Activated CD4-positive, alpha-beta memory T cell treated with anti-CD3 and anti-CD28 coated beads for 36 hours (primary cell): ENCODE measurements at regions not wholly inside any gene's neighbourhood (a gene's known extent, or its start where the extent isn't known, plus 50 kb on each side); places are given as distances from the start of the nearest gene placed in this dataset.

Source experiments
- CTCF ChIA-PET: fragments of 350-600 bp; sonication (Branson Sonifier 250); formaldehyde crosslinking; loops from one replicate; lab custom pipeline; 2021; ENCODE audit warnings: antibody characterized with exemption, inconsistent platforms; lab: Charles Lee
- POLR2A ChIA-PET: fragments of 350-600 bp; sonication (Branson Sonifier 250); formaldehyde crosslinking; loops from one replicate; lab custom pipeline; 2021; ENCODE audit warnings: antibody characterized with exemption; lab: Charles Lee
- DNase-seq: peaks from one replicate; pipeline ENCODE4 v3.0.0-alpha.2; 2020
- H3K27ac Mint-ChIP-seq: one replicate; pipeline ENCODE4 v1.8.0; 2021; ENCODE audit warnings: mixed read lengths
- H3K27me3 Mint-ChIP-seq: one replicate; pipeline ENCODE4 v1.8.0; 2021; ENCODE audit warnings: mixed read lengths
- H3K36me3 Mint-ChIP-seq: one replicate; pipeline ENCODE4 v1.8.0; 2021; ENCODE audit warnings: mixed read lengths
- H3K4me1 Mint-ChIP-seq: one replicate; pipeline ENCODE4 v1.8.0; 2021; ENCODE audit warnings: low read depth, mixed read lengths
- H3K4me3 Mint-ChIP-seq: one replicate; pipeline ENCODE4 v1.8.0; 2021; ENCODE audit warnings: mild to moderate bottlenecking, mixed read lengths
- H3K9me3 Mint-ChIP-seq: one replicate; pipeline ENCODE4 v1.8.0; 2021; ENCODE audit warnings: mixed read lengths
- intact Hi-C: fragments of 100-400 bp; cut with micrococcal nuclease; formaldehyde crosslinking; loops from one replicate; pipeline ENCODE4 v1.15.1; 2023

- H3K36me3 Mint-ChIP-seq = no peaks in the 10 kb centered on the region
- POLR2A ChIA-PET = no interaction called here
- no peak overlapping the region for H3K27ac Mint-ChIP-seq
- peaks cover 3% of the 10 kb centered on the region for H3K27me3 Mint-ChIP-seq
- DNase-seq = no peak
- H3K4me1 Mint-ChIP-seq = no peaks in the 10 kb centered on the region
- intact Hi-C loops = no loop called here
- H3K4me3 Mint-ChIP-seq = no peak overlapping the region
- no peaks in the 10 kb centered on the region for H3K9me3 Mint-ChIP-seq
- CTCF ChIA-PET = no interaction called here
These were observed 97.3 kb upstream of the MAFB start for GRCh38 chr20:40786336-40786735.

DNA sequence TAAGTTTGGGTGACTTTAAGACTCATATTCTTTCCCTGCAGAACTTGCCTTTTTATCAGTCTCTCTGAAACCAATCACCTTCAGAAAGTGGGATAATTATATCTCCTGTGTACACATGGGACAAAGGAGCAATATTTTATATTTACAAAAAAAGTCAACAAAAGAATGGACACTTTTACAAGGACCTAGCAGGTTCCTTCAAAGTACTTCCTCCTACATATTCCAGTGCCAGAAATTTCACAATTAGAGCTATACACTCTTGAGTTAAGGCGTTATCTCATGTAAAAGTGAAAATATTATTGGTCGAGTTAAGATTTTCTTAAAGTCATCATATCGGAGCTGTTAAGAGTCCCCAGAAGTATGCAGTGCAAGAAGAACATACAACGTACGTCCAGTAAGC lies 98.9 kb upstream of the MAFB start:
- ChIA-PET POLR2A (no interaction called here), CTCF (interaction anchor here (1.3 kb wide), 1 partner anchor 175 kb away, joined by 4 read pairs; no protein-coding TSS in a partner anchor)
- H3K27ac Mint-ChIP-seq = no peak overlapping the region
- DNase-seq = no peak
- no peaks in the 10 kb centered on the region for H3K36me3 Mint-ChIP-seq
- intact Hi-C loops = no loop called here
- peaks cover 3% of the 10 kb centered on the region for H3K27me3 Mint-ChIP-seq
- no peak overlapping the region for H3K4me3 Mint-ChIP-seq
- no peaks in the 10 kb centered on the region for H3K9me3 Mint-ChIP-seq
- H3K4me1 Mint-ChIP-seq = no peaks in the 10 kb centered on the region

DNA sequence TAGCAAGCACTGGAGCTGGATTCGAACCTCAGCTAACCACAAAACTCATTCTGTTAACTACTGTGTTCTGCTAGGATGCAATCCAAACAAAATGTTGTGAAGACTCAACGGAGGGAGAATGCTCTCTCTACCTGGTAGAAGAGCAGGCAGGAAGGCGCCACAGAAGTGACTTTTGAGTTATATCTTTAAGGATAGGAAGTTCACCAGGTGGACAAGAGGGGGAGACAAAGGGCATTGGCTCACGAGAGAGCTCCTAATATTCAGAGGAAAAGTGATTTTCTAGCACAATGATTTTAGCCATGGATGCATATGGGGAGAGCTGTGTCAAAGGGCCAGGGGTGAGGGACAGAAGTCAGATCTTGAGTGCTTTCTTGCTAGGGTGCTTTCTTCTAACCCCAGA lies 108.4 kb upstream of the MAFB start:
- Mint-ChIP-seq H3K4me1 (no peaks in the 10 kb centered on the region), H3K4me3 (no peak overlapping the region), H3K9me3 (no peaks in the 10 kb centered on the region), H3K27ac (no peak overlapping the region), H3K27me3 (peaks cover 2% of the 10 kb centered on the region), H3K36me3 (no peaks in the 10 kb centered on the region)
- no peak for DNase-seq
- intact Hi-C loops = loop anchor here (1.0 kb wide), 1 partner anchor 166 kb away; no protein-coding TSS in a partner anchor
- ChIA-PET CTCF (interaction anchor here (1.5 to 1.6 kb wide), 3 partner anchors 56 to 166 kb away, joined by 4 to 18 read pairs (median 4); no protein-coding TSS in a partner anchor), POLR2A (no interaction called here)

DNA sequence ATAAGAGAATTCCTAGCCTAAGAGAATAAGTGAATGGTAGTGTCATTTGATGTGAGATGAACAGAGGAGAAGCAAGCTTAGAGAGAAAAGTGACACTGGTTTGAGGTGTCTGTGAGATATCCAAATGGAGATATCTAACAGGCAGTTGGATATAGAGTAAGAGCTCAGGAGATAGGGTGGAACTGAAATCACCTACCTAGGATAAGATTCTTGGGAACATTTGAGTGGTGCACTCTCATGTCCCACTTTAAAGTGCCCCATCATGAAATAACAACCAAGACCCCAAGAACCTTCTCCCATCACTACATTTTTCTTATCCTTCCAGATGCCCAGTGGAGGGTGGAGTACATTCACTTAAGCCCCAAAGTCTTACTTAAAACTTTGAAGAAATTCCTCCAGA lies 109.0 kb upstream of the MAFB start:
- H3K4me1 Mint-ChIP-seq = no peaks in the 10 kb centered on the region
- intact Hi-C loops = no loop called here
- peaks cover 2% of the 10 kb centered on the region for H3K27me3 Mint-ChIP-seq
- CTCF ChIA-PET = interaction anchor here (1.5 to 1.6 kb wide), 3 partner anchors 57 to 165 kb away, joined by 4 to 18 read pairs (median 4); no protein-coding TSS in a partner anchor
- no peak overlapping the region for H3K27ac Mint-ChIP-seq
- DNase-seq = no peak
- H3K9me3 Mint-ChIP-seq = no peaks in the 10 kb centered on the region
- H3K36me3 Mint-ChIP-seq = no peaks in the 10 kb centered on the region
- POLR2A ChIA-PET = no interaction called here
- no peak overlapping the region for H3K4me3 Mint-ChIP-seq

- no peaks in the 10 kb centered on the region for H3K4me1 Mint-ChIP-seq
- CTCF ChIA-PET = no interaction called here
- H3K9me3 Mint-ChIP-seq = no peaks in the 10 kb centered on the region
- POLR2A ChIA-PET = no interaction called here
- peaks cover 5% of the 10 kb centered on the region for H3K27me3 Mint-ChIP-seq
- DNase-seq = no peak
- intact Hi-C loops = no loop called here
- no peak overlapping the region for H3K4me3 Mint-ChIP-seq
- no peak overlapping the region for H3K27ac Mint-ChIP-seq
- no peaks in the 10 kb centered on the region for H3K36me3 Mint-ChIP-seq
These were observed 113.8 kb upstream of the MAFB start for GRCh38 chr20:40802886-40803285.

DNA sequence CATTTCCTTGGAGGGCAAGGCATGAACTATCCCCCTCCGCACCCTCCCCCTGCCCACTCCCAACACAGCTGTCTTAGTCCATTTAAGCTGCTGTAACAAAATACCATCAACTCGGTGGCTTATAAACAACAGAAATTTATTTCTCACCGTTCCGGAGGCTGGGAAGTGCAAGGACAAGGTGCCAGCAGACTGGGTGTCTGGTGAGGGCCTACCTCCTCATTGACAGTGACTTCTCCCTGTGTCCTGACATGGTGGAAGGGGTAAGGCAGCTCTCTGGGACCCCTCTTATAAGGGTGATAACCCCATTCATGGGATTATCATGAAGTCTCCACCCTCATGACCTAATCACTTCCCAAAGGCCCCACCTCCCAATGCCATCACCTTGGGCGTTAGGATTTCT lies 114.3 kb upstream of the MAFB start:
- no peak overlapping the region for H3K27ac Mint-ChIP-seq
- POLR2A ChIA-PET = no interaction called here
- no peak overlapping the region for H3K4me3 Mint-ChIP-seq
- no peaks in the 10 kb centered on the region for H3K9me3 Mint-ChIP-seq
- DNase-seq = no peak
- H3K36me3 Mint-ChIP-seq = no peaks in the 10 kb centered on the region
- H3K4me1 Mint-ChIP-seq = no peaks in the 10 kb centered on the region
- H3K27me3 Mint-ChIP-seq = peaks cover 5% of the 10 kb centered on the region
- CTCF ChIA-PET = no interaction called here
- intact Hi-C loops = no loop called here

DNA sequence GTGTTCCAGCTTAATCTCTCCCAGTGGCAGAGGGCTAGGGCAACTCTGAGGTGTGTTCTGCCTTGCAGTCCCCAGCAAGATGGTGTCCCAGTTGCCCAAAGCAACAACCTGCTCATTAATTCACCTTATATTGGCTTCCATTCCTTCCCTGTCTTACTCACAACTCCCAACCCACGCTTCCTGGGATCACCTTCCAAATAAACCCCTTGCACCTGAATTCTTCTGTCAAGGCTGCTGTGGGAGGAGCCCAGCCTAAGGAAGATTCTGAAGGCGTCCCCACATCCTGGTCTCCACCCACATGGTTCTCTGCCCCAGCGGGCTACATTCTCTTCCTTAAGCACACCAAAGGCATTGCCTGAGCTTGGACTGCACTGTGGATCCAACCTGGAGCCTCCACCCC lies 116.6 kb upstream of the MAFB start:
- H3K36me3 Mint-ChIP-seq = no peaks in the 10 kb centered on the region
- no peaks in the 10 kb centered on the region for H3K4me1 Mint-ChIP-seq
- H3K27me3 Mint-ChIP-seq = peaks cover 5% of the 10 kb centered on the region
- POLR2A ChIA-PET = no interaction called here
- H3K9me3 Mint-ChIP-seq = no peaks in the 10 kb centered on the region
- intact Hi-C loops = no loop called here
- CTCF ChIA-PET = no interaction called here
- H3K27ac Mint-ChIP-seq = no peak overlapping the region
- DNase-seq = no peak
- no peak overlapping the region for H3K4me3 Mint-ChIP-seq

DNA sequence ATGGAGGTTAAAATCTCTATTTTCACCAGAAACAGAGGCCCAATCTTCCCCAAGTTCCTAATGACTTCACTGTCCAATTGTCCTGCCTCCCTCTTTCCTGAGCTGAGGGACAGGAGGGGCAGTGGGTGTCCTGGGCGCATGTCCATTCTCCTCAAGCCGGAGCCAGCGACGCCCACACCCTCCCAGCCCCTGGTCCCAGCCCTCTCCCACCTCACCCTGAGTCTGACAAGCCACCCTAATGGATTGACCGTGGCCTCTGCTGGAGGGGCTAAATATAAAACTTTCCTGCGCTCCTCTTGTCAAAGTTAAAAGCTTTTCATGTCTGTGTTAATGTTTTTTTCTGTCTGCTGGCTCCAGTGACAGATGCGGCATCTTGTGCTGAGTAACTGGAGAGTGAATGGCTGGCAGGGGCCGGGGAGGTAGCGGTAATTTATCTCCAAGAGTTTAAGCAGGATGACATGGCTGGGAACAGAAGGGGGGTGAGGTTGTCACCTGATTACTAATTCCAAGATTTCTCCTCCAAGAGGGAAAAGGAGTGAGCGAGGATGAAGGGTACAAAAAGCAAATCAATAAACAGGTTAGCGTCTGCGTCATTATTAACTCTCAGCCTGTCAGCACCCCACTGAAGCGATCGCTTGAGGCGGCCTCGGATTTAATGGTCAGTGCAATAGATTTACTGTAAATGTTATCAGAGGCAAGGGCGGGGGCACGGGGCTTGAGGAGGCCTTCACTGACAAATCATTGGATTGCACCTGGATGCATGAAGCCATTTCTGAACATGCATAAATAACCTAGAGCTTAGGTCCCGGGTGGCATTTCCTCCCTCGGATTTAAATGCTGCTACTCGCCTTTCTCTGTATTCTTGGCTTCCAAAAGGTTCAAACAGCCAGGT lies 118.1 kb upstream of the MAFB start:
- H3K4me3 Mint-ChIP-seq = no peak overlapping the region
- H3K36me3 Mint-ChIP-seq = no peaks in the 10 kb centered on the region
- intact Hi-C loops = no loop called here
- no peak overlapping the region for H3K27ac Mint-ChIP-seq
- H3K27me3 Mint-ChIP-seq = peaks cover 5% of the 10 kb centered on the region
- ChIA-PET POLR2A (no interaction called here), CTCF (interaction anchor here (0.7 kb wide), 1 partner anchor 100 kb away, joined by 3 read pairs; no protein-coding TSS in a partner anchor)
- no peak for DNase-seq
- H3K9me3 Mint-ChIP-seq = no peaks in the 10 kb centered on the region
- no peaks in the 10 kb centered on the region for H3K4me1 Mint-ChIP-seq

DNA sequence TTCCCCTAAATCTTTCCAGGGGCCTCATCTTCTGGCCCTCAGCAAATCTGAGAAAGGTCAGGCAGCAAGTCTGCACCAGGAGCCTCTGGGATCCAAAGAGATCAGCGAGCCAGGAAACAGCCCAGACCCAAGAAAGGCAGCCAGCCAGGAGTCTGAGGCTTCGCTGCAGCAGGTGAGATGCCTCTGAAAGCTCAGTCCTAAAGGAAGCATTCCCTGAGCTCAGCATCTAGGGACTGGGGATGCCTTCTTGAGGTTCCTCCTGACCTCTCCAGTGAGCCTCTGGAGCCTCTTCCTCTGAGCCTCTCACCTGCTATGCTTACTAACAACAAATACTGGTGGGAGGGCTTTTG lies 118.8 kb upstream of the MAFB start:
- DNase-seq = no peak
- H3K9me3 Mint-ChIP-seq = no peaks in the 10 kb centered on the region
- H3K27ac Mint-ChIP-seq = no peak overlapping the region
- CTCF ChIA-PET = no interaction called here
- intact Hi-C loops = no loop called here
- H3K4me1 Mint-ChIP-seq = no peaks in the 10 kb centered on the region
- H3K36me3 Mint-ChIP-seq = no peaks in the 10 kb centered on the region
- no peak overlapping the region for H3K4me3 Mint-ChIP-seq
- H3K27me3 Mint-ChIP-seq = peaks cover 5% of the 10 kb centered on the region
- POLR2A ChIA-PET = no interaction called here

- Mint-ChIP-seq H3K27me3 (peaks cover 5% of the 10 kb centered on the region), H3K9me3 (no peaks in the 10 kb centered on the region), H3K4me3 (no peak overlapping the region), H3K4me1 (no peaks in the 10 kb centered on the region), H3K27ac (no peak overlapping the region), H3K36me3 (no peaks in the 10 kb centered on the region)
- DNase-seq = no peak
- ChIA-PET POLR2A (no interaction called here), CTCF (no interaction called here)
- intact Hi-C loops = no loop called here
These were observed 119.9 kb upstream of the MAFB start for GRCh38 chr20:40808936-40809335.

DNA sequence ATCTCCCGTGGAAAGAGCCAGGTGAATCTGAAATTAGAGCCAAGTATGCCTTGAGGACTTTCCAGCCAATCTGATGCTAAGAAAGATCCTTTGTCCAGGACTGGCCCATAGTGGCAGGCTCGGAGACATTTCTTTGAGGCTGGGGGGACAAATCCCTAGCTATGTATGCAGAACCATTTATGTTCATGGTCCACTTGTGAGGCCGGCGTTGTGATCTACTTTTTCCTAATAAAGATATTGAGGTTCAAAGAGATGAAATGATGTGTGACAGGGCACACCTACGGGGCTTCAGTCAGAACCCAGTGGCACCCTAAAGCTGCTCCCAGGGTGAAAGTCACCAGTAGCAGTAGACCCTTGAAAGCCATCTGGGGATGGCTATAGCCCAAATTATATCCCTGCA lies 120.3 kb upstream of the MAFB start:
- intact Hi-C loops = no loop called here
- peaks cover 5% of the 10 kb centered on the region for H3K27me3 Mint-ChIP-seq
- H3K4me3 Mint-ChIP-seq = no peak overlapping the region
- H3K27ac Mint-ChIP-seq = no peak overlapping the region
- ChIA-PET POLR2A (no interaction called here), CTCF (no interaction called here)
- H3K36me3 Mint-ChIP-seq = no peaks in the 10 kb centered on the region
- no peaks in the 10 kb centered on the region for H3K9me3 Mint-ChIP-seq
- DNase-seq = no peak
- H3K4me1 Mint-ChIP-seq = no peaks in the 10 kb centered on the region

DNA sequence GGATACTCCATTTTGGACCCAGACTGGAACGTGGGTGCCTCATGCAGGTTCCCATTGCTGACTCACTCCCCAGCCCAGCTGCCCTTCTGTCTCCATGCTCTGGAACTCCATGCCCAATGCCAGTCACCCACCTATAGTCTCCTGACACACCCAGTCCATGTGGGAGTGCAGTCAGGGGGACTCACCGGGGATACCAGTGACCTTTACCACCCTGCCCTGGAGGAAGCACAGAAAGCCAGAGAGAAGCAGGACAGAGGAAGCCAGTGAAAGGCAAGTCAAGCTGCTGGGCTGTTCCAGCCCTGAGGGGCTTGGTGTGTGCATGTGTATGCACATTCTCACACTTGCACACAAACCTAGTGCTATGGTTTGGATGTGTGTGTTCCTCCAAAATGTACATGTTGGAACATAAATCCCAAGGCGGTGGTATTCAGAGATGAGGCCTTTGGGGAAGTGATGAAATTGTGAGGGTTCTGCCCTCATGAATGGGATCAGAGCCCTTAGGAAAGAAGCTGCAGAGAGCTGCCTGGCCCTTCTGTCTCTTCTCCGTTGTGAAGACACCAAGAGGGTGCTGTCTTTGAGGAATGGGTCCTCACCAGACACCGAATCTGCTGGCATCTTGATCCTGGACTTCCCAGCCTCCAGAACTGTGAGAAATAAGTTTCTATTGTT lies 121.4 kb upstream of the MAFB start:
- no peaks in the 10 kb centered on the region for H3K36me3 Mint-ChIP-seq
- POLR2A ChIA-PET = no interaction called here
- H3K4me1 Mint-ChIP-seq = no peaks in the 10 kb centered on the region
- DNase-seq = no peak
- H3K27me3 Mint-ChIP-seq = peaks cover 5% of the 10 kb centered on the region
- no peaks in the 10 kb centered on the region for H3K9me3 Mint-ChIP-seq
- CTCF ChIA-PET = no interaction called here
- intact Hi-C loops = no loop called here
- H3K27ac Mint-ChIP-seq = no peak overlapping the region
- H3K4me3 Mint-ChIP-seq = no peak overlapping the region
